GM12875 (cell line): ENCODE measurements at regions not wholly inside any gene's neighbourhood (a gene's known extent, or its start where the extent isn't known, plus 50 kb on each side); places are given as distances from the start of the nearest gene placed in this dataset.

Source experiments
- H3K4me3 ChIP-seq: one replicate; pipeline ENCODE4 v1.5.1; 2011; ENCODE audit warnings: low read depth, low read length, control low read depth
- CTCF ChIP-seq: IDR thresholded peaks from 2 replicates; pipeline ENCODE4 v1.5.1; 2011; ENCODE audit warnings: low read depth, mild to moderate bottlenecking, control low read depth, inconsistent platforms, low read length, moderate library complexity, borderline replicate concordance; ENCODE audit not compliant: insufficient read depth

- no peak overlapping the region for H3K4me3 ChIP-seq
- TF ChIP-seq CTCF: no peak
Observed at GRCh38 chr20:60144974-60145527, 186.8 kb downstream of the CDH26 start.

- no peak for TF ChIP-seq CTCF
- H3K4me3 ChIP-seq: no peak overlapping the region
Observed at GRCh38 chr20:60147004-60147403, 188.8 kb downstream of the CDH26 start.

- H3K4me3 ChIP-seq: no peak overlapping the region
- TF ChIP-seq CTCF: no peak
Observed at GRCh38 chr20:60148885-60149284, 190.7 kb downstream of the CDH26 start.

- TF ChIP-seq CTCF: no peak
- H3K4me3 ChIP-seq: no peak overlapping the region
Observed at GRCh38 chr20:60152792-60153191, 194.6 kb downstream of the CDH26 start.

- no peak for TF ChIP-seq CTCF
- H3K4me3 ChIP-seq: no peak overlapping the region
Observed at GRCh38 chr20:60160451-60161145, 202.4 kb downstream of the CDH26 start.

GRCh38 chr20:60167812-60168211, 209.6 kb downstream of the CDH26 start:
- TF ChIP-seq CTCF: no peak
- H3K4me3 ChIP-seq: no peak overlapping the region

- no peak for TF ChIP-seq CTCF
- no peak overlapping the region for H3K4me3 ChIP-seq
Observed at GRCh38 chr20:60168963-60169362, 210.7 kb downstream of the CDH26 start.
